ENCODE measurements at regions not wholly inside any gene's neighbourhood (a gene's known extent, or its start where the extent isn't known, plus 50 kb on each side); places are given as distances from the start of the nearest gene placed in this dataset.

GRCh38 chr9:108467161-108467560, 388.6 kb downstream of the ACTL7B start:
- Histone ChIP-seq H3K27me3 (ENCODE audit: control insufficient read depth in 3 of 3, insufficient read depth in 3 of 3, low read length in 3 of 3) (no peaks in the 10 kb centered on the region), H3K9ac (ENCODE audit: low read depth in 1 of 3, low read length in 3 of 3) (no peak overlapping the region), H3K9me3 (ENCODE audit: control insufficient read depth in 3 of 3, low read length in 3 of 3) (no peaks in the 10 kb centered on the region), H3K27ac (ENCODE audit: low read depth, low read length) (no peak overlapping the region), H3K4me1 (ENCODE audit: control insufficient read depth in 3 of 3, insufficient read depth in 3 of 3, low read length in 3 of 3) (peaks cover 4 to 11% (median 11%) of the 10 kb centered on the region in 3 donors), H3K4me3 (ENCODE audit: low read length in 3 of 3) (no peak overlapping the region), H3K36me3 (ENCODE audit: control insufficient read depth in 3 of 3, insufficient read depth in 3 of 3, low read length in 3 of 3) (no peaks in the 10 kb centered on the region)

GRCh38 chr9:108466304-108466703, 389.5 kb downstream of the ACTL7B start:
- Histone ChIP-seq H3K36me3 (ENCODE audit: control insufficient read depth in 3 of 3, insufficient read depth in 3 of 3, low read length in 3 of 3) (no peaks in the 10 kb centered on the region), H3K27ac (ENCODE audit: low read depth, low read length) (no peak overlapping the region), H3K9me3 (ENCODE audit: control insufficient read depth in 3 of 3, low read length in 3 of 3) (no peaks in the 10 kb centered on the region), H3K9ac (ENCODE audit: low read depth in 1 of 3, low read length in 3 of 3) (no peak overlapping the region), H3K4me1 (ENCODE audit: control insufficient read depth in 3 of 3, insufficient read depth in 3 of 3, low read length in 3 of 3) (peaks cover 4 to 11% (median 11%) of the 10 kb centered on the region in 3 donors), H3K4me3 (ENCODE audit: low read length in 3 of 3) (no peak overlapping the region), H3K27me3 (ENCODE audit: control insufficient read depth in 3 of 3, insufficient read depth in 3 of 3, low read length in 3 of 3) (no peaks in the 10 kb centered on the region)

GRCh38 chr9:108463932-108464606, 391.7 kb downstream of the ACTL7B start:
- Histone ChIP-seq H3K9ac (ENCODE audit: low read depth in 1 of 3, low read length in 3 of 3) (no peak overlapping the region), H3K9me3 (ENCODE audit: control insufficient read depth in 3 of 3, low read length in 3 of 3) (no peaks in the 10 kb centered on the region), H3K27ac (ENCODE audit: low read depth, low read length) (no peak overlapping the region), H3K4me1 (ENCODE audit: control insufficient read depth in 3 of 3, insufficient read depth in 3 of 3, low read length in 3 of 3) (peaks cover 4 to 11% (median 11%) of the 10 kb centered on the region in 3 donors), H3K36me3 (ENCODE audit: control insufficient read depth in 3 of 3, insufficient read depth in 3 of 3, low read length in 3 of 3) (no peaks in the 10 kb centered on the region), H3K4me3 (ENCODE audit: low read length in 3 of 3) (no peak overlapping the region), H3K27me3 (ENCODE audit: control insufficient read depth in 3 of 3, insufficient read depth in 3 of 3, low read length in 3 of 3) (no peaks in the 10 kb centered on the region)

DNA sequence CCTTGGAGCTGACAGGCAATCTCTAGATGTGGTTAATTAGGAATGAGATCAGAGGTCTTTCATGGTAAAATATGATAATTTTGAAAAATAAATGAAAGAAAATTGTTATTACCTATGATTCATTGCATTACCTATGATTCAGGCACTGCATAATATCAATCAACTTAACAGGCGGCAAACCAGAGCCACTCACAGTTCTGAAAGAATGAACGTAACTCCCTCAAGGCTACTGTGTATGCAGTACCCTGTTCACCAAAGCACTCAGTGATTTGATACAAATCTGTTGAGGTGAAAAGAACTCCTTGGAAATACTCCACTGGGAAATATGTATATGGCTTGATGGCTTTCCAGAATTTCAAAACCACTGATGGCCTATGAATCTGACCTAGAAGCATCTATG, 398.9 kb downstream of the ACTL7B start:
- Histone ChIP-seq H3K4me3 (ENCODE audit: low read length in 3 of 3) (no peak overlapping the region), H3K27me3 (ENCODE audit: control insufficient read depth in 3 of 3, insufficient read depth in 3 of 3, low read length in 3 of 3) (no peaks in the 10 kb centered on the region), H3K9ac (ENCODE audit: low read depth in 1 of 3, low read length in 3 of 3) (no peak overlapping the region), H3K27ac (ENCODE audit: low read depth, low read length) (no peak overlapping the region), H3K4me1 (ENCODE audit: control insufficient read depth in 3 of 3, insufficient read depth in 3 of 3, low read length in 3 of 3) (no peaks in the 10 kb centered on the region), H3K9me3 (ENCODE audit: control insufficient read depth in 3 of 3, low read length in 3 of 3) (no peaks in the 10 kb centered on the region), H3K36me3 (ENCODE audit: control insufficient read depth in 3 of 3, insufficient read depth in 3 of 3, low read length in 3 of 3) (no peaks in the 10 kb centered on the region)

GRCh38 chr9:108445431-108446071, 410.2 kb downstream of the ACTL7B start:
- H3K4me3 ChIP-seq (ENCODE audit: low read length in 3 of 3) = no peak overlapping the region
- H3K36me3 ChIP-seq (ENCODE audit: control insufficient read depth in 3 of 3, insufficient read depth in 3 of 3, low read length in 3 of 3) = no peaks in the 10 kb centered on the region
- no peaks in the 10 kb centered on the region for H3K27me3 ChIP-seq (ENCODE audit: control insufficient read depth in 3 of 3, insufficient read depth in 3 of 3, low read length in 3 of 3)
- no peaks in the 10 kb centered on the region for H3K4me1 ChIP-seq (ENCODE audit: control insufficient read depth in 3 of 3, insufficient read depth in 3 of 3, low read length in 3 of 3)
- H3K27ac ChIP-seq (ENCODE audit: low read depth, low read length) = no peak overlapping the region
- no peak overlapping the region for H3K9ac ChIP-seq (ENCODE audit: low read depth in 1 of 3, low read length in 3 of 3)
- no peaks in the 10 kb centered on the region for H3K9me3 ChIP-seq (ENCODE audit: control insufficient read depth in 3 of 3, low read length in 3 of 3)

- H3K9me3 ChIP-seq (ENCODE audit: control insufficient read depth in 3 of 3, low read length in 3 of 3) = no peaks in the 10 kb centered on the region
- H3K27ac ChIP-seq (ENCODE audit: low read depth, low read length) = peak overlapping the region; percentile 8
- no peak overlapping the region for H3K4me3 ChIP-seq (ENCODE audit: low read length in 3 of 3)
- H3K4me1 ChIP-seq (ENCODE audit: control insufficient read depth in 3 of 3, insufficient read depth in 3 of 3, low read length in 3 of 3) = no peaks in the 10 kb centered on the region
- H3K27me3 ChIP-seq (ENCODE audit: control insufficient read depth in 3 of 3, insufficient read depth in 3 of 3, low read length in 3 of 3) = no peaks in the 10 kb centered on the region
- no peak overlapping the region for H3K9ac ChIP-seq (ENCODE audit: low read depth in 1 of 3, low read length in 3 of 3)
- H3K36me3 ChIP-seq (ENCODE audit: control insufficient read depth in 3 of 3, insufficient read depth in 3 of 3, low read length in 3 of 3) = no peaks in the 10 kb centered on the region
Observed at GRCh38 chr9:108444400-108445358, 411.1 kb downstream of the ACTL7B start.

- Histone ChIP-seq H3K27me3 (ENCODE audit: control insufficient read depth in 3 of 3, insufficient read depth in 3 of 3, low read length in 3 of 3) (no peaks in the 10 kb centered on the region), H3K9ac (ENCODE audit: low read depth in 1 of 3, low read length in 3 of 3) (no peak overlapping the region), H3K4me3 (ENCODE audit: low read length in 3 of 3) (no peak overlapping the region), H3K9me3 (ENCODE audit: control insufficient read depth in 3 of 3, low read length in 3 of 3) (no peaks in the 10 kb centered on the region), H3K4me1 (ENCODE audit: control insufficient read depth in 3 of 3, insufficient read depth in 3 of 3, low read length in 3 of 3) (no peaks in the 10 kb centered on the region), H3K36me3 (ENCODE audit: control insufficient read depth in 3 of 3, insufficient read depth in 3 of 3, low read length in 3 of 3) (no peaks in the 10 kb centered on the region), H3K27ac (ENCODE audit: low read depth, low read length) (no peak overlapping the region)
Observed at GRCh38 chr9:108443741-108444140, 412.0 kb downstream of the ACTL7B start.

DNA sequence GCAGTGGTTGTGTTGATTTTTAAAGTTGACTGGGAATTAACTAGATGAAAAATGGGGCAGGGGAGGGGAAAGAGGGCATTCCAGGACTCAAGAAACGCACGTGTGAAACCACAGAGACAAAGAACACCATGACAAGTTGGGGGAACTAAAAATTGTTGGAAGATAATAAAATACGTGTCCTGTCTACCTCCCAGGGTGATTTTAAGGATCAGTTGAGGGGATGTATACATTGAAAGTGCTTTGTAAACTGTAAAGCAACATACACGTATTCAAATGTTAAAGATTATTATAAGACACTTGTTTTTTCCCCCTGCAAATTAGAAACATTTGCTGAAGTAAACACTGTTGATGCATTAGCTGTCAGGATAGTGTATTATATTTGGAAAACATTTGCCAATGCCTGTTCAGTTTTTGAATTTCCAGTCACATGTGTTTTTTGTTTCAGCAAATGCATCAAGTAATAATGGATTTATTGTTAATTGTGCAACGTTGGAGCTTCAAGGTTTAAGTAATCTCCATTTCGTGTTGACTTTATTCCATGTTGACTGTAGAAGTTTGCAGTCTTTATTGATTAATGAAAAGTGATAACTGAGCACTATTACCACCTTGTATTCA, 412.7 kb downstream of the ACTL7B start:
- no peak overlapping the region for H3K9ac ChIP-seq (ENCODE audit: low read depth in 1 of 3, low read length in 3 of 3)

GRCh38 chr9:108442627-108443018, 413.2 kb downstream of the ACTL7B start:
- H3K9me3 ChIP-seq (ENCODE audit: control insufficient read depth in 3 of 3, low read length in 3 of 3) = no peaks in the 10 kb centered on the region
- no peak overlapping the region for H3K27ac ChIP-seq (ENCODE audit: low read depth, low read length)
- H3K9ac ChIP-seq (ENCODE audit: low read depth in 1 of 3, low read length in 3 of 3) = no peak overlapping the region
- no peaks in the 10 kb centered on the region for H3K36me3 ChIP-seq (ENCODE audit: control insufficient read depth in 3 of 3, insufficient read depth in 3 of 3, low read length in 3 of 3)
- H3K4me3 ChIP-seq (ENCODE audit: low read length in 3 of 3) = no peak overlapping the region
- no peaks in the 10 kb centered on the region for H3K27me3 ChIP-seq (ENCODE audit: control insufficient read depth in 3 of 3, insufficient read depth in 3 of 3, low read length in 3 of 3)
- H3K4me1 ChIP-seq (ENCODE audit: control insufficient read depth in 3 of 3, insufficient read depth in 3 of 3, low read length in 3 of 3) = no peaks in the 10 kb centered on the region

More for the DNA sequence above, 412.7 kb downstream of the ACTL7B start:
- Histone ChIP-seq H3K27ac (ENCODE audit: low read depth, low read length) (no peak overlapping the region), H3K4me3 (ENCODE audit: low read length in 3 of 3) (no peak overlapping the region), H3K36me3 (ENCODE audit: control insufficient read depth in 3 of 3, insufficient read depth in 3 of 3, low read length in 3 of 3) (no peaks in the 10 kb centered on the region), H3K9me3 (ENCODE audit: control insufficient read depth in 3 of 3, low read length in 3 of 3) (no peaks in the 10 kb centered on the region), H3K4me1 (ENCODE audit: control insufficient read depth in 3 of 3, insufficient read depth in 3 of 3, low read length in 3 of 3) (no peaks in the 10 kb centered on the region), H3K27me3 (ENCODE audit: control insufficient read depth in 3 of 3, insufficient read depth in 3 of 3, low read length in 3 of 3) (no peaks in the 10 kb centered on the region)
